ENCODE measurements at regions not wholly inside any gene's neighbourhood (a gene's known extent, or its start where the extent isn't known, plus 50 kb on each side); places are given as distances from the start of the nearest gene placed in this dataset.
A peak's percentile ranks its signal among the peaks of the same experiment; 100 is the strongest.
"Not testable (repeated sequence)": the region's sequence is repeated elsewhere in the genome, so short reads cannot be mapped to it uniquely, and the experiment has no call there.

GRCh38 chr6:134636186-134636799, 313.6 kb downstream of the ALDH8A1 start:
- peak; percentile 46 for DNase-seq (ENCODE audit: low read depth)

- no peak for DNase-seq (ENCODE audit: low read depth)
Measured at GRCh38 chr6:134634966-134635365, 314.9 kb downstream of the ALDH8A1 start.

GRCh38 chr6:134634466-134634865, 315.4 kb downstream of the ALDH8A1 start:
- no peak for DNase-seq (ENCODE audit: low read depth)

- peak; percentile 76 for DNase-seq (ENCODE audit: low read depth)
Measured at GRCh38 chr6:134632982-134633940, 315.3 kb upstream of the SGK1 start.

GRCh38 chr6:134632024-134632423, 314.1 kb upstream of the SGK1 start:
- no peak for DNase-seq (ENCODE audit: low read depth)

- no peak for DNase-seq (ENCODE audit: low read depth)
Measured at GRCh38 chr6:134631398-134631924, 313.5 kb upstream of the SGK1 start.

GRCh38 chr6:134630508-134631121, 312.7 kb upstream of the SGK1 start:
- DNase-seq (ENCODE audit: low read depth) = no peak

GRCh38 chr6:134628154-134628553, 310.2 kb upstream of the SGK1 start:
- DNase-seq (ENCODE audit: low read depth) = no peak

GRCh38 chr6:134627707-134628106, 309.8 kb upstream of the SGK1 start:
- DNase-seq (ENCODE audit: low read depth) = no peak

- no peak for DNase-seq (ENCODE audit: low read depth)
Measured at GRCh38 chr6:134626589-134626988, 308.7 kb upstream of the SGK1 start.

GRCh38 chr6:134626086-134626485, 308.2 kb upstream of the SGK1 start:
- peak; percentile 70 for DNase-seq (ENCODE audit: low read depth)

- no peak for DNase-seq (ENCODE audit: low read depth)
Measured at GRCh38 chr6:134624781-134625180, 306.9 kb upstream of the SGK1 start.

GRCh38 chr6:134623401-134623800, 305.5 kb upstream of the SGK1 start:
- no peak for DNase-seq (ENCODE audit: low read depth)

- no peak for DNase-seq (ENCODE audit: low read depth)
Measured at GRCh38 chr6:134622382-134623173, 304.7 kb upstream of the SGK1 start.

- DNase-seq (ENCODE audit: low read depth) = no peak
Measured at GRCh38 chr6:134621858-134622257, 303.9 kb upstream of the SGK1 start.

- DNase-seq (ENCODE audit: low read depth) = peak; percentile 61
Measured at GRCh38 chr6:134619789-134620188, 301.9 kb upstream of the SGK1 start.

- DNase-seq (ENCODE audit: low read depth) = no peak
Measured at GRCh38 chr6:134619077-134619476, 301.2 kb upstream of the SGK1 start.

- DNase-seq (ENCODE audit: low read depth) = no peak
Measured at GRCh38 chr6:134614606-134615485, 296.9 kb upstream of the SGK1 start.

- not testable (repeated sequence) for DNase-seq (ENCODE audit: low read depth)
Measured at GRCh38 chr6:134612128-134612527, 294.2 kb upstream of the SGK1 start.

- DNase-seq (ENCODE audit: low read depth) = no peak
Measured at GRCh38 chr6:134610411-134610810, 292.5 kb upstream of the SGK1 start.

Measured in RPMI7951 (cell line).